Endodermal cell (in vitro differentiated cells): ENCODE measurements at regions not wholly inside any gene's neighbourhood (a gene's known extent, or its start where the extent isn't known, plus 50 kb on each side); places are given as distances from the start of the nearest gene placed in this dataset.

ENCODE experiments used
- DNase-seq: peaks from one replicate; pipeline ENCODE4 v3.0.0-alpha.2; 2017
- H3K27ac ChIP-seq: 2 replicates; pipeline ENCODE4 v1.5.1; 2013; ENCODE audit warnings: mild to moderate bottlenecking, low read depth, low read length, moderate library complexity
- H3K27me3 ChIP-seq: 2 replicates; pipeline ENCODE4 v1.6.1; 2013; ENCODE audit warnings: mild to moderate bottlenecking, low read length, moderate library complexity; ENCODE audit not compliant: insufficient read depth, control insufficient read depth, poor library complexity, severe bottlenecking
- H3K36me3 ChIP-seq: 2 replicates; pipeline ENCODE4 v1.7.0; 2013; ENCODE audit warnings: mild to moderate bottlenecking, low read length, moderate library complexity; ENCODE audit not compliant: control insufficient read depth, insufficient read depth
- H3K4me1 ChIP-seq: one replicate; pipeline ENCODE4 v1.7.0; 2013; ENCODE audit warnings: low read length; ENCODE audit not compliant: control insufficient read depth, insufficient read depth
- H3K4me3 ChIP-seq: 2 replicates; pipeline ENCODE4 v1.5.1; 2013; ENCODE audit warnings: mild to moderate bottlenecking, low read length, moderate library complexity
- H3K9ac ChIP-seq: 2 replicates; pipeline ENCODE4 v1.6.1; 2013; ENCODE audit warnings: mild to moderate bottlenecking, low read length, moderate library complexity; ENCODE audit not compliant: poor library complexity, severe bottlenecking; ENCODE audit errors: extremely low read depth
- H3K9me3 ChIP-seq: 2 replicates; pipeline ENCODE4 v1.6.1; 2013; ENCODE audit warnings: mild to moderate bottlenecking, low read length, moderate library complexity; ENCODE audit not compliant: control insufficient read depth
- H3K27ac Mint-ChIP-seq: 2 replicates; pipeline ENCODE4 v1.8.0; 2020; ENCODE audit warnings: mixed read lengths
- H3K27me3 Mint-ChIP-seq: 2 replicates; pipeline ENCODE4 v1.8.0; 2021; ENCODE audit warnings: mild to moderate bottlenecking, mixed read lengths; ENCODE audit not compliant: insufficient read depth
- H3K36me3 Mint-ChIP-seq: 2 replicates; pipeline ENCODE4 v1.8.0; 2020; ENCODE audit warnings: low read depth, mixed read lengths
- H3K4me1 Mint-ChIP-seq: 2 replicates; pipeline ENCODE4 v1.8.0; 2020; ENCODE audit warnings: mixed read lengths
- H3K4me3 Mint-ChIP-seq: 2 replicates; pipeline ENCODE4 v1.8.0; 2020; ENCODE audit warnings: mild to moderate bottlenecking, moderate library complexity, mixed read lengths
- H3K9me3 Mint-ChIP-seq: 2 replicates; pipeline ENCODE4 v1.8.0; 2020; ENCODE audit warnings: mild to moderate bottlenecking, mixed read lengths
- CTCF ChIP-seq: fragments of 200-600 bp; sonication (generic); conservative IDR thresholded peaks from 2 replicates; pipeline ENCODE4 v1.5.0; 2021; ENCODE audit warnings: antibody characterized with exemption, mild to moderate bottlenecking
- WGBS, 2 experiments: methylation state at CpG; one replicate each; pipeline versions ENCODE4 v1.1.5 to v1.1.7; 2013; ENCODE audit warnings: missing lambda C conversion rate in 2 of 2, mixed read lengths in 1 of 2; ENCODE audit not compliant: insufficient coverage in 1 of 2, insufficient read length in 1 of 2; 5-methylcytosine and 5-hydroxymethylcytosine counted together

GRCh38 chr5:102089883-102090282, 206.2 kb downstream of the SLCO4C1 start:
- Mint-ChIP-seq H3K4me1 (no peaks in the 10 kb centered on the region), H3K36me3 (peaks cover 10% of the 10 kb centered on the region), H3K27me3 (no peaks in the 10 kb centered on the region), H3K27ac (no peak overlapping the region), H3K4me3 (no peak overlapping the region), H3K9me3 (peaks cover 12% of the 10 kb centered on the region)
- Histone ChIP-seq H3K4me3 (no peak overlapping the region), H3K9ac (no peak overlapping the region), H3K9me3 (no peaks in the 10 kb centered on the region), H3K4me1 (no peaks in the 10 kb centered on the region), H3K36me3 (no peaks in the 10 kb centered on the region), H3K27me3 (no peaks in the 10 kb centered on the region), H3K27ac (no peak overlapping the region)
- no peak for DNase-seq
- 60 to 74% methylated on average over 1 to 2 of the region's 2 CpGs for WGBS, 2 experiments
- no peak for TF ChIP-seq CTCF

GRCh38 chr5:102087906-102088305, 208.2 kb downstream of the SLCO4C1 start:
- no peaks in the 10 kb centered on the region for H3K27me3 ChIP-seq
- no peak overlapping the region for H3K27ac ChIP-seq
- no peaks in the 10 kb centered on the region for H3K9me3 ChIP-seq
- Mint-ChIP-seq H3K36me3 (peaks cover 7% of the 10 kb centered on the region), H3K27ac (no peak overlapping the region), H3K9me3 (peaks cover 12% of the 10 kb centered on the region), H3K4me3 (no peak overlapping the region), H3K4me1 (no peaks in the 10 kb centered on the region), H3K27me3 (no peaks in the 10 kb centered on the region)
- no peak for TF ChIP-seq CTCF
- no peak overlapping the region for H3K4me3 ChIP-seq
- H3K9ac ChIP-seq, result no peak overlapping the region
- no peaks in the 10 kb centered on the region for H3K36me3 ChIP-seq
- WGBS, 2 experiments, result 95% methylated on average over 2 of the region's 2 CpGs; no CpG with 5 or more reads in 1 of the 2 experiments
- no peak for DNase-seq
- no peaks in the 10 kb centered on the region for H3K4me1 ChIP-seq

GRCh38 chr5:102080288-102080687, 215.8 kb downstream of the SLCO4C1 start:
- H3K27me3 ChIP-seq, result no peaks in the 10 kb centered on the region
- Mint-ChIP-seq H3K36me3 (peaks cover 3% of the 10 kb centered on the region), H3K27me3 (no peaks in the 10 kb centered on the region), H3K4me3 (no peak overlapping the region), H3K9me3 (peaks cover 15% of the 10 kb centered on the region), H3K27ac (no peak overlapping the region), H3K4me1 (peaks cover 4% of the 10 kb centered on the region)
- H3K36me3 ChIP-seq, result no peaks in the 10 kb centered on the region
- H3K4me3 ChIP-seq, result no peak overlapping the region
- no peak overlapping the region for H3K27ac ChIP-seq
- TF ChIP-seq CTCF, result no peak
- no peaks in the 10 kb centered on the region for H3K4me1 ChIP-seq
- no peak for DNase-seq
- H3K9ac ChIP-seq, result no peak overlapping the region
- whole genome bisulfite sequencing, 2 experiments, result 79% methylated on average over 1 of the region's 1 CpG; no CpG with 5 or more reads in 1 of the 2 experiments
- no peaks in the 10 kb centered on the region for H3K9me3 ChIP-seq
